ENCODE measurements at regions not wholly inside any gene's neighbourhood (a gene's known extent, or its start where the extent isn't known, plus 50 kb on each side); places are given as distances from the start of the nearest gene placed in this dataset.
A peak's percentile ranks its signal among the peaks of the same experiment; 100 is the strongest.

DNA sequence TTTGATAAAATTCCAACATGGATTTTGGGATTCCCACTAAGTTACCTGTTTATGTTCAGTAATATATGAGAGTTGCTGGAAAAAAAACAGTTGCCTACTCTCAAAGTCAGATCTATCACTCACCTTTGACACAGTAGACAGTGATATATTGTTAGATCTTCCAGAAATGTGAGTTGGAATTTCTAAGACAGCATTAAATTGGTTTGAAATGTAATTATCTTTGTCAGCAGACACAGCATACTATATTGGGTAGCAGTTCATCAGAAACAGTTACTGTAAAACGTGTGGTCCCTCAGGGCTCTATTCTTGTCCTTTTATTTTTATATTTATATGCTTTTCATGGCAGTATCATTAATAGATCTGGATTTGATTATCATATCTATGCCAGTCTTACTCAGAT lies 433.6 kb upstream of the ARRDC3 start:
- BruUV-seq (replicated peaks), result no TSS peak
- no peaks in the 10 kb centered on the region for H3K9me3 ChIP-seq (ENCODE audit: control insufficient read depth, insufficient read depth, low read depth, low read length)
- POLR2A ChIA-PET, result no interaction called here
- intact Hi-C loops (cut with micrococcal nuclease; ENCODE audit: unreplicated experiment), result no loop called here
- no peaks in the 10 kb centered on the region for H3K36me3 ChIP-seq (ENCODE audit: control insufficient read depth, insufficient read depth, low read length)
- CTCF ChIA-PET, result no interaction called here
- no peak for TF ChIP-seq SIN3A (IDR thresholded peaks at IDR 0.05; ENCODE audit: borderline replicate concordance, insufficient read depth, low read depth, low read length)
- TF ChIP-seq, protein P1, sequence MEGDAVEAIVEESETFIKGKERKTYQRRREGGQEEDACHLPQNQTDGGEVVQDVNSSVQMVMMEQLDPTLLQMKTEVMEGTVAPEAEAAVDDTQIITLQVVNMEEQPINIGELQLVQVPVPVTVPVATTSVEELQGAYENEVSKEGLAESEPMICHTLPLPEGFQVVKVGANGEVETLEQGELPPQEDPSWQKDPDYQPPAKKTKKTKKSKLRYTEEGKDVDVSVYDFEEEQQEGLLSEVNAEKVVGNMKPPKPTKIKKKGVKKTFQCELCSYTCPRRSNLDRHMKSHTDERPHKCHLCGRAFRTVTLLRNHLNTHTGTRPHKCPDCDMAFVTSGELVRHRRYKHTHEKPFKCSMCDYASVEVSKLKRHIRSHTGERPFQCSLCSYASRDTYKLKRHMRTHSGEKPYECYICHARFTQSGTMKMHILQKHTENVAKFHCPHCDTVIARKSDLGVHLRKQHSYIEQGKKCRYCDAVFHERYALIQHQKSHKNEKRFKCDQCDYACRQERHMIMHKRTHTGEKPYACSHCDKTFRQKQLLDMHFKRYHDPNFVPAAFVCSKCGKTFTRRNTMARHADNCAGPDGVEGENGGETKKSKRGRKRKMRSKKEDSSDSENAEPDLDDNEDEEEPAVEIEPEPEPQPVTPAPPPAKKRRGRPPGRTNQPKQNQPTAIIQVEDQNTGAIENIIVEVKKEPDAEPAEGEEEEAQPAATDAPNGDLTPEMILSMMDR (IDR thresholded peaks at IDR 0.05), result no peak
- TF ChIP-seq POLR2AphosphoS5 (IDR thresholded peaks at IDR 0.05; ENCODE audit: low read depth, low read length), result no peak
- no peak for TF ChIP-seq REST (IDR thresholded peaks at IDR 0.05; ENCODE audit: insufficient read depth in 1 of 2, low read depth in 2 of 2, low read length in 1 of 2)
- TF ChIP-seq TCF7L2 (IDR thresholded peaks at IDR 0.05; ENCODE audit: low read depth, low read length), result no peak
- DNase-seq (ENCODE audit: low read depth, low spot score) (no peak), ATAC-seq (no peak)
- H3K4me1 ChIP-seq (ENCODE audit: control insufficient read depth, insufficient read depth, low read length), result no peaks in the 10 kb centered on the region
- H3K4me3 ChIP-seq (ENCODE audit: low read depth in 2 of 2, low read length in 2 of 2), result no peak overlapping the region
- in situ Hi-C loops (cut with HindIII; ENCODE audit: low pct_unique_long_range_greater_than_20kb, low sequenced_read_pairs), result no loop called here
- no peak overlapping the region for H3K27ac ChIP-seq (ENCODE audit: low read length)
- H3K27me3 ChIP-seq (ENCODE audit: control insufficient read depth, insufficient read depth, low read length), result no peaks in the 10 kb centered on the region

GRCh38 chr5:91797576-91797975 lies 414.5 kb upstream of the ARRDC3 start:
- H3K27ac ChIP-seq (ENCODE audit: low read length), result peak overlapping the region; percentile 73; the same call in 1 of the 2 replicates
- ATAC-seq, result peak; percentile 47
- peaks cover 19% of the 10 kb centered on the region for H3K4me1 ChIP-seq (ENCODE audit: control insufficient read depth, insufficient read depth, low read length)
- intact Hi-C loops (cut with micrococcal nuclease; ENCODE audit: unreplicated experiment) (no loop called here), in situ Hi-C loops (cut with HindIII; ENCODE audit: low pct_unique_long_range_greater_than_20kb, low sequenced_read_pairs) (no loop called here)
- no peak for DNase-seq (ENCODE audit: low read depth, low spot score)
- ChIA-PET CTCF (no interaction called here), POLR2A (no interaction called here)
- no peak overlapping the region for H3K4me3 ChIP-seq (ENCODE audit: low read depth in 2 of 2, low read length in 2 of 2)
- TF ChIP-seq POLR2AphosphoS5 (IDR thresholded peaks at IDR 0.05; ENCODE audit: low read depth, low read length) (peak; percentile 31; the same call in 1 of the 2 replicates), REST (IDR thresholded peaks at IDR 0.05; ENCODE audit: insufficient read depth in 1 of 2, low read depth in 2 of 2, low read length in 1 of 2) (no peak), SIN3A (IDR thresholded peaks at IDR 0.05; ENCODE audit: borderline replicate concordance, insufficient read depth, low read depth, low read length) (no peak)
- TF ChIP-seq, protein P1 (IDR thresholded peaks at IDR 0.05), result no peak
- no peaks in the 10 kb centered on the region for H3K36me3 ChIP-seq (ENCODE audit: control insufficient read depth, insufficient read depth, low read length)
- H3K27me3 ChIP-seq (ENCODE audit: control insufficient read depth, insufficient read depth, low read length), result no peaks in the 10 kb centered on the region
- H3K9me3 ChIP-seq (ENCODE audit: control insufficient read depth, insufficient read depth, low read depth, low read length), result peaks cover 10% of the 10 kb centered on the region; the same call in 1 of the 2 replicates
- BruUV-seq (replicated peaks), result no TSS peak
